GM12864 (cell line): ENCODE measurements at regions not wholly inside any gene's neighbourhood (a gene's known extent, or its start where the extent isn't known, plus 50 kb on each side); places are given as distances from the start of the nearest gene placed in this dataset.
"Not testable (repeated sequence)": the region's sequence is repeated elsewhere in the genome, so short reads cannot be mapped to it uniquely, and the experiment has no call there.

Experiments
- DNase-seq: peaks from one replicate; pipeline ENCODE4 v3.0.0-alpha.2; 2011; ENCODE audit warnings: low read depth
- H3K4me3 ChIP-seq: 2 replicates; pipeline ENCODE4 v1.5.1; 2011; ENCODE audit warnings: mild to moderate bottlenecking, low read depth, low read length, control low read depth
- TF ChIP-seq, protein P1 (sequence below): IDR thresholded peaks from 2 replicates; pipeline ENCODE4 v1.5.1; 2011; ENCODE audit warnings: low read depth, mild to moderate bottlenecking, moderate library complexity, low read length, control low read depth, inconsistent platforms; ENCODE audit errors: missing control alignments

DNA sequence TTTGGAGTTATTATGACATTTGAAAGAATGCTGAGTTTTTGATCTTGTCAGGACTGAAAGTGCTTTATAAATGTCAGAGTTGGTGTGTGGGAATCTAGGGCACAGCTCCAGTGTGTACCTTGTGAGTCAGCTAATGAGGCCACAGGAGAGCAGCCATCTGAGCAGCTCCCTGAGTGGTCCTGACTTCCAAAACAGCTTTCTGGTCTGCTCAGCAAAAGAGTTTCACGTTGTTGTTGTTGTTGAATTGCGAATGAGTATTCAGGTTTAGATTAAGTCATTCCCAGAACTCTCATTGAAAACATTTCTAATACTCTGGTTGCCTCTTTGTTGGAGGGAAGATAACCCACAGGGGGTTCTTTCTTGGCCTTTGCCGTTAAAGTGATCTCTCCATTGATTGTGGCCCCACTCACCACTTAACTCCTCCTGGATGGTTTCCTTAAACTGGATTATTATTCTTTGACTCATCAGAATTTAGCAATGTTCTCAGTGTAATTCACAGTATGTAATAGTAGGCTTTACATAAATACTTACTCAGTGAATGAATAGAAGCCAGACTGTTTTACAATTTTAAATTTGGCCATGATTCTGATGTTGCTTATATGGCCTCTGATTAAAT is 125.1 kb upstream of the SGCD start:
- H3K4me3 ChIP-seq = no peak overlapping the region
- no peak for DNase-seq
- TF ChIP-seq, protein P1, sequence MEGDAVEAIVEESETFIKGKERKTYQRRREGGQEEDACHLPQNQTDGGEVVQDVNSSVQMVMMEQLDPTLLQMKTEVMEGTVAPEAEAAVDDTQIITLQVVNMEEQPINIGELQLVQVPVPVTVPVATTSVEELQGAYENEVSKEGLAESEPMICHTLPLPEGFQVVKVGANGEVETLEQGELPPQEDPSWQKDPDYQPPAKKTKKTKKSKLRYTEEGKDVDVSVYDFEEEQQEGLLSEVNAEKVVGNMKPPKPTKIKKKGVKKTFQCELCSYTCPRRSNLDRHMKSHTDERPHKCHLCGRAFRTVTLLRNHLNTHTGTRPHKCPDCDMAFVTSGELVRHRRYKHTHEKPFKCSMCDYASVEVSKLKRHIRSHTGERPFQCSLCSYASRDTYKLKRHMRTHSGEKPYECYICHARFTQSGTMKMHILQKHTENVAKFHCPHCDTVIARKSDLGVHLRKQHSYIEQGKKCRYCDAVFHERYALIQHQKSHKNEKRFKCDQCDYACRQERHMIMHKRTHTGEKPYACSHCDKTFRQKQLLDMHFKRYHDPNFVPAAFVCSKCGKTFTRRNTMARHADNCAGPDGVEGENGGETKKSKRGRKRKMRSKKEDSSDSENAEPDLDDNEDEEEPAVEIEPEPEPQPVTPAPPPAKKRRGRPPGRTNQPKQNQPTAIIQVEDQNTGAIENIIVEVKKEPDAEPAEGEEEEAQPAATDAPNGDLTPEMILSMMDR = no peak

DNA sequence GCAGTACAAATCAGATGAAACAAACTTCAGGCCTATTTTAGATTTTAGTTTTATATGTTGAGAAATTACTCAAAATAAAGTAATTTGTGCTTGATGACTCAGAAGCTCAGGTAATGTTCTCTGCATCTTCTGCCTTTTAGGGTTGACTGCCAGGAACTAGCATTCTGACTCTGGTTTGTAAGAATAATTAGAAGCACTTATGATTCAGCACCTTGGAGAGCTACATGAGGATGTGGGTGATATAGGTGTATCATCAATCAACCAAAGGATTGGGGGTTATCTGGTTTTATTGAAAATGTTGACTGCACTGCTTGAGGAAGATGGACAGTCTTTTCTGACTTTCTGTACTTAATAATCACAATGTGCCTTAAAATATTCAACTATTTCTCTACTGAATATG is 118.7 kb upstream of the SGCD start:
- TF ChIP-seq, protein P1 = no peak
- DNase-seq = no peak

DNA sequence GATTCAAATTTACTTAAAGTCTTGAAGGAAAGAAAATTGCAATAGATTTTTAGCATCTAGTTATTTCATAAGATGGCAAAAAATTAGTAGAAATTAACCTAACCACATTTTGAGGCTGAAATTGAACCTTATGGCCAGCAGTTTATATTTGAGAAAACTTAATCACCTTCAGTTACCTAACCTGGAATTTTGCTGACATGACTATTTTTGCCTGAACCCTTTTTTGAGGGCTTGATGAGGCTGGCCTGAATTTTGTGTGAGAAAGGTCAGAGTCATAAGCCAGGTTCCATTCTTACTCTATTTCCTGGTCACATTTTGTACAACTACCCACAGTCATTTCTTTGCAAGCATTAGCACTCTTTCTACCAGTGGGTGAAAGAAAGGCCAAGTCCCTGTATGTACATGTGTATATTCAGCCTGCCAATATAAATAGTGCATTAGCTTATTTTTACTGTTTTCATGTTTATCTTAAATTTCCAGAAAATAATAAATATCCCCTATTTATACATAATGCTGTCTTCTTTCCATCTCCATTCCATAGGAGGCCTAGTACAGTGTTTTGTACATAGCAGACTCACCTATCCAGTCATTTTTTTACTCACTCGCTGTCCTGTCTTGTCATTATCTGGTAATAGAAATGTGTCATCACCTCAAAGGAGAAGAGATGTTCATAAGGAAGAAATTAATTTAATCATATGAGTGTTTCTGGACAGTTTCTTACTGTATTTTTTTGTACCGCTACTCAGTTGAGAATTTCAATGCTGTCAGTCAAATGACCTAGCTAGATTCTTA is 108.4 kb upstream of the SGCD start:
- TF ChIP-seq, protein P1 = no peak
- H3K4me3 ChIP-seq = no peak overlapping the region
- no peak for DNase-seq

More for the DNA sequence above, 118.7 kb upstream of the SGCD start:
- no peak overlapping the region for H3K4me3 ChIP-seq

DNA sequence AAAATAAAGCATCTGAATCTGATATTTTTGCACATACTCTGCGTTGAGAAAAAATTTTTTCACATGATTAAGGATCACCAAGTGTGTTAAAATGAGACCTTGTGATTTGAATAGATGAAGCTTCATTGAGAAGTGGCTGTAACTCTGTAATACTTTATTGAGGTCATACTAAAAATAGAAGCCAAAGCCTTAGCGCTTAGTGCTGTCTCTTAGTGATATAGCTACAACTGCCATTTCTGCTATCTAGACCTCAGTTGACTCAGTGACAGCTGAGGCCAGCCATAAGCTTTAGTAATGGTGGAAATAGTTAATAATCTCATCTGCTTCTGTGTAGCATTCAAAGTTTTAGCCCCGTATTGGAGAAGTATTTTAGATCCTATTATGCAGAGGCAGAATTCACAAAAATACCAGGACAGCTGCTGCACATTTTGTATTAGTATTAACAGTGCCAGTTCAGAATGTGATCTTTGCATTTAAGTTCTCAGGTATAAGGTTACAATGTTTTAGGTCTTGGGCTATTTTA is 107.4 kb upstream of the SGCD start:
- DNase-seq = no peak
- TF ChIP-seq, protein P1 = no peak
- H3K4me3 ChIP-seq = no peak overlapping the region

DNA sequence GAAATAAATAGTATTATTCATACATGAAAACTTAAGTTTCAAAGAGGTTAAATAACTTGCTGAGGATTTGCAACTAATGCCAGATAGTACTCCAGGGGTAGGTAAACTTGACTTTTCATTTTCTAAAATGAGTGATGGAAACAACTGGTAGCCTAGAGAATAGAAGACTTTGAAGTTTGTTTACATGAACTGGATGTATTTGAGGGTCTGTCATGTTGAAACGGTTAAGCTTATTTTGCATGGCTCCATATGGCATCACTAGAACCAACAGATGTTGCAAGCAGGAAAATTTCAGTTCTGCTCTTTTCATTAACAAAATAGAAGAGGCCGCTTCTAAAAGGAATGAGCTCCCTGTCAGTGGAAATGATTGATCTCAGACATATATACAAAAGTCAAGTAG is 105.1 kb upstream of the SGCD start:
- H3K4me3 ChIP-seq = no peak overlapping the region
- TF ChIP-seq, protein P1 = no peak
- no peak for DNase-seq

DNA sequence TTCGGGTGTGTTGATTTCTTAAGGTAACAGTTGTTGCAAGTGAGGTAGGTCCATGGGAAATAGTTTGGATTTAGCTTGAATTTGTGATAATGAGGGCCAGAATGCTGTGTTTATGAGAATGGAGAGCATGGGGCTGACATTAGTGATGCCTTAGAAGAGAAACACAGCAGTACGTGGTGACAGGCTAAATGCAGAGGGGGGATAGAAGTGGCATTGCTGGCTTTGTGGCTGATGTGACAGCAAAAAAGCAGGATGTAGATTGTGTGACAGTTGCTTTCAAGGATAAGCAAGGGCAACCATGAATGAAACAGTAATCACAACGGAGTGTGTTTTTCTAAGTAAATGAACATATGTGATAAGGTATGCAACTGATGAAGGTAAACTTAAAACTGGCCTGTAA is 103.4 kb upstream of the SGCD start:
- TF ChIP-seq, protein P1 = no peak

DNA sequence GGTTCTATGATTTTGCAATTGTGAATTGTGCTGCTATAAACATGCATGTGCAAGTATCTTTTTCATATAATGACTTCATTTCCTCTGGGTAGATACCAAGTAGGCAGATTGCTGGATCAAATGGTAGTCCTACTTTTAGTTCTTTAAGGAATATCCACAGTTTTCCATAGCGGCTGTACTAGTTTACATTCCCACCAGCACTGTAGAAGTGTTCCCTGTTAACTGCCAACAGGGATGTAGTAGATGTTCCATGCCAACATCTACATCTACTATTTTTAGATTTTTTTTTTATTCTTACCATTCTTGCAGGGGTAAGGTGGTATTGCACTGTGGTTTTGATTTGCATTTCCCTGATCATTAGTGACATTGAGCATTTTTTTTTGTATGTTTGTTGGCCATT is 100.5 kb upstream of the SGCD start:
- not testable (repeated sequence) for H3K4me3 ChIP-seq, DNase-seq

More for the DNA sequence above, 103.4 kb upstream of the SGCD start:
- H3K4me3 ChIP-seq = no peak overlapping the region
- DNase-seq = no peak
